ENCODE measurements at regions not wholly inside any gene's neighbourhood (a gene's known extent, or its start where the extent isn't known, plus 50 kb on each side); places are given as distances from the start of the nearest gene placed in this dataset.

- DNase-seq (ENCODE audit: low read depth) = no peak
- H3K4me3 ChIP-seq (ENCODE audit: low read depth, low read length) = no peak overlapping the region
- no peak for TF ChIP-seq CTCF (IDR thresholded peaks at IDR 0.05; ENCODE audit: low read depth, low read length)
- TF ChIP-seq MYC (IDR thresholded peaks at IDR 0.05; ENCODE audit: low read depth, low read length) = no peak
- no peak for TF ChIP-seq POLR2A (IDR thresholded peaks at IDR 0.05; ENCODE audit: extremely low read depth, insufficient read length)
- TF ChIP-seq, protein P1, sequence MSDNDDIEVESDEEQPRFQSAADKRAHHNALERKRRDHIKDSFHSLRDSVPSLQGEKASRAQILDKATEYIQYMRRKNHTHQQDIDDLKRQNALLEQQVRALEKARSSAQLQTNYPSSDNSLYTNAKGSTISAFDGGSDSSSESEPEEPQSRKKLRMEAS (IDR thresholded peaks at IDR 0.05; ENCODE audit: low read depth, low read length) = no peak
Measured at GRCh38 chr7:16301291-16301690, 120.0 kb downstream of the CRPPA start.

DNA sequence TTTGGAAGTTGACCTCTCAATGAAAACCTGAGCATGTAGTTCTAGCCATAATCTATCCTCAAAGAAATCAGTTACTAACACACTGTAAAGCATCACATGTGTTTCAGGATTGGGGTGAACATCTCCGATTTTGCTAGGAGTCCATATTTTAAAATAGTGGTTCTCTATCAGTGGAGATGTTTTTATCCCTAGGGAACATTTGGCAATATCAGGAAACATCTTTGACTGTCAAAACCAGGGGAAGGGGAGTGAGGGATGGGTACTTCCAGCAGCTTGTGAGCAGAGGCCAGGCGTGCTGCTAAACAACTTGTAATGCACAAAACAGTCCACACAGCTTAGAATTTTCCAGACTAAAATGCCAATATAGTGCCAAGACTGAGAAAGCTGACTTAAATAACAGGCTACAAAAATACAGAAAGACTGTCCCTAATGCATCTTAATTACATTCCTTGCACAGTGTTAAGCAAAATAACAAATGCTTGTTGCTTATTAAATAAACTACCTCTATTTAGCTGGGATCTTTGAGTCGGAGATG lies 120.9 kb downstream of the CRPPA start:
- TF ChIP-seq MYC (IDR thresholded peaks at IDR 0.05; ENCODE audit: low read depth, low read length) = no peak
- no peak for TF ChIP-seq POLR2A (IDR thresholded peaks at IDR 0.05; ENCODE audit: extremely low read depth, insufficient read length)
- TF ChIP-seq, protein P1 (IDR thresholded peaks at IDR 0.05; ENCODE audit: low read depth, low read length) = no peak
- TF ChIP-seq CTCF (IDR thresholded peaks at IDR 0.05; ENCODE audit: low read depth, low read length) = no peak
- no peak for DNase-seq (ENCODE audit: low read depth)
- H3K4me3 ChIP-seq (ENCODE audit: low read depth, low read length) = no peak overlapping the region

DNA sequence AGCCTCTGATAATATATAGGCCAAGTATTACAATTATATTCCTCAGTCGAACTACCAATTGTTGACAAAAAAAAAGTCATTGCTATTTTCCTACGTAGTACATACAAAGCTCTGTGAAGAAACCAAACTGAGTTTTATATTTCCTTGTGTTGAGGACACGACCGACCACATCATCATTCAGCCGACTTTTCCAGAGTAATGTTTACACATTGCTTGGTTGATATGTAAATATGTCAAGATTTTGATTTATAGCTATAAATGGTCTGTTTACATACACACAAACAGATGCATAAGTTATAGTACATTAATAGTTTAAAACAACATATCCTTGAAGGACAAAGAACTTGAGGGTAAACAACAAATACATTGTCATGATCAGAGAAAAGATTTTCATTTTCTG lies 121.5 kb downstream of the CRPPA start:
- DNase-seq (ENCODE audit: low read depth) = no peak
- no peak overlapping the region for H3K4me3 ChIP-seq (ENCODE audit: low read depth, low read length)
- TF ChIP-seq, protein P1 (IDR thresholded peaks at IDR 0.05; ENCODE audit: low read depth, low read length) = no peak
- TF ChIP-seq MYC (IDR thresholded peaks at IDR 0.05; ENCODE audit: low read depth, low read length) (no peak), POLR2A (IDR thresholded peaks at IDR 0.05; ENCODE audit: extremely low read depth, insufficient read length) (no peak), CTCF (IDR thresholded peaks at IDR 0.05; ENCODE audit: low read depth, low read length) (no peak)

GRCh38 chr7:16298221-16298620 lies 123.1 kb downstream of the CRPPA start:
- no peak for DNase-seq (ENCODE audit: low read depth)
- H3K4me3 ChIP-seq (ENCODE audit: low read depth, low read length) = no peak overlapping the region
- TF ChIP-seq MYC (IDR thresholded peaks at IDR 0.05; ENCODE audit: low read depth, low read length) (no peak), CTCF (IDR thresholded peaks at IDR 0.05; ENCODE audit: low read depth, low read length) (no peak), POLR2A (IDR thresholded peaks at IDR 0.05; ENCODE audit: extremely low read depth, insufficient read length) (no peak)
- TF ChIP-seq, protein P1 (IDR thresholded peaks at IDR 0.05; ENCODE audit: low read depth, low read length) = no peak

- H3K4me3 ChIP-seq (ENCODE audit: low read depth, low read length) = no peak overlapping the region
- DNase-seq (ENCODE audit: low read depth) = no peak
- TF ChIP-seq CTCF (IDR thresholded peaks at IDR 0.05; ENCODE audit: low read depth, low read length) = no peak
- TF ChIP-seq POLR2A (IDR thresholded peaks at IDR 0.05; ENCODE audit: extremely low read depth, insufficient read length) = no peak
- no peak for TF ChIP-seq MYC (IDR thresholded peaks at IDR 0.05; ENCODE audit: low read depth, low read length)
- TF ChIP-seq, protein P1 (IDR thresholded peaks at IDR 0.05; ENCODE audit: low read depth, low read length) = no peak
Measured at GRCh38 chr7:16295558-16295957, 125.8 kb downstream of the CRPPA start.

Data from NB4 (cell line).